ENCODE measurements at regions not wholly inside any gene's neighbourhood (a gene's known extent, or its start where the extent isn't known, plus 50 kb on each side); places are given as distances from the start of the nearest gene placed in this dataset.

- Histone ChIP-seq H3K27me3 (ENCODE audit: insufficient read depth, low read length, poor library complexity) (no peaks in the 10 kb centered on the region), H3K4me2 (ENCODE audit: insufficient read depth, low read length) (no peak overlapping the region), H3K36me3 (ENCODE audit: insufficient read depth, low read length) (no peaks in the 10 kb centered on the region), H3K9ac (ENCODE audit: low read depth, low read length) (no peak overlapping the region), H3K9me3 (ENCODE audit: insufficient read depth, low read length, severe bottlenecking) (no peaks in the 10 kb centered on the region), H3K4me3 (ENCODE audit: low read depth in 1 of 2, low read length in 2 of 2) (no peak overlapping the region), H3K27ac (ENCODE audit: low read length) (no peak overlapping the region), H4K20me1 (ENCODE audit: insufficient read depth, low read length) (no peaks in the 10 kb centered on the region), H3K79me2 (ENCODE audit: insufficient read depth, low read length) (no peaks in the 10 kb centered on the region), H3K4me1 (ENCODE audit: insufficient read depth, low read length) (no peaks in the 10 kb centered on the region), H2AFZ (ENCODE audit: low read depth, low read length) (no peak overlapping the region)
- DNase-seq = no peak
- no peak for ATAC-seq (ENCODE audit: insufficient read depth, low read depth)
- TF ChIP-seq CTCF (IDR thresholded peaks at IDR 0.05; ENCODE audit: borderline replicate concordance, extremely low read depth, low read length, poor library complexity, severe bottlenecking) (no peak), EZH2 (IDR thresholded peaks at IDR 0.05; ENCODE audit: borderline replicate concordance, low read depth, low read length, severe bottlenecking) (no peak)
Measured at GRCh38 chr15:97517737-97518136, 442.8 kb upstream of the ARRDC4 start.

GRCh38 chr15:97520689-97521088, 439.8 kb upstream of the ARRDC4 start:
- DNase-seq (no peak), ATAC-seq (ENCODE audit: insufficient read depth, low read depth) (no peak)
- Histone ChIP-seq H3K9ac (ENCODE audit: low read depth, low read length) (no peak overlapping the region), H3K36me3 (ENCODE audit: insufficient read depth, low read length) (no peaks in the 10 kb centered on the region), H3K9me3 (ENCODE audit: insufficient read depth, low read length, severe bottlenecking) (no peaks in the 10 kb centered on the region), H3K79me2 (ENCODE audit: insufficient read depth, low read length) (no peaks in the 10 kb centered on the region), H3K27me3 (ENCODE audit: insufficient read depth, low read length, poor library complexity) (no peaks in the 10 kb centered on the region), H3K27ac (ENCODE audit: low read length) (no peak overlapping the region), H2AFZ (ENCODE audit: low read depth, low read length) (no peak overlapping the region), H3K4me1 (ENCODE audit: insufficient read depth, low read length) (no peaks in the 10 kb centered on the region), H3K4me3 (ENCODE audit: low read depth in 1 of 2, low read length in 2 of 2) (no peak overlapping the region), H4K20me1 (ENCODE audit: insufficient read depth, low read length) (no peaks in the 10 kb centered on the region), H3K4me2 (ENCODE audit: insufficient read depth, low read length) (no peak overlapping the region)
- TF ChIP-seq CTCF (IDR thresholded peaks at IDR 0.05; ENCODE audit: borderline replicate concordance, extremely low read depth, low read length, poor library complexity, severe bottlenecking) = no peak
- TF ChIP-seq EZH2 (IDR thresholded peaks at IDR 0.05; ENCODE audit: borderline replicate concordance, low read depth, low read length, severe bottlenecking) = no peak

GRCh38 chr15:97521381-97522285, 438.9 kb upstream of the ARRDC4 start:
- ATAC-seq (ENCODE audit: insufficient read depth, low read depth) (no peak), DNase-seq (no peak)
- TF ChIP-seq CTCF (IDR thresholded peaks at IDR 0.05; ENCODE audit: borderline replicate concordance, extremely low read depth, low read length, poor library complexity, severe bottlenecking) = no peak
- TF ChIP-seq EZH2 (IDR thresholded peaks at IDR 0.05; ENCODE audit: borderline replicate concordance, low read depth, low read length, severe bottlenecking) = no peak
- H3K79me2 ChIP-seq (ENCODE audit: insufficient read depth, low read length) = no peaks in the 10 kb centered on the region
- no peaks in the 10 kb centered on the region for H3K27me3 ChIP-seq (ENCODE audit: insufficient read depth, low read length, poor library complexity)
- H3K27ac ChIP-seq (ENCODE audit: low read length) = no peak overlapping the region
- no peaks in the 10 kb centered on the region for H3K4me1 ChIP-seq (ENCODE audit: insufficient read depth, low read length)
- H2AFZ ChIP-seq (ENCODE audit: low read depth, low read length) = no peak overlapping the region
- H3K9ac ChIP-seq (ENCODE audit: low read depth, low read length) = no peak overlapping the region
- no peak overlapping the region for H3K4me3 ChIP-seq (ENCODE audit: low read depth in 1 of 2, low read length in 2 of 2)
- no peaks in the 10 kb centered on the region for H4K20me1 ChIP-seq (ENCODE audit: insufficient read depth, low read length)
- H3K9me3 ChIP-seq (ENCODE audit: insufficient read depth, low read length, severe bottlenecking) = no peaks in the 10 kb centered on the region
- H3K4me2 ChIP-seq (ENCODE audit: insufficient read depth, low read length) = no peak overlapping the region
- H3K36me3 ChIP-seq (ENCODE audit: insufficient read depth, low read length) = no peaks in the 10 kb centered on the region
